ENCODE measurements at regions not wholly inside any gene's neighbourhood (a gene's known extent, or its start where the extent isn't known, plus 50 kb on each side); places are given as distances from the start of the nearest gene placed in this dataset.
A peak's percentile ranks its signal among the peaks of the same experiment; 100 is the strongest.

GRCh38 chr15:95325763-95326404 lies 1004.6 kb upstream of the NR2F2 start:
- no peak for ATAC-seq
- DNase-seq = no peak
- peaks cover 0 to 6% of the 10 kb centered on the region in 2 donors for H3K27me3 ChIP-seq
- H3K4me3 ChIP-seq = no peak overlapping the region
- H3K27ac ChIP-seq = no peak overlapping the region
- intact Hi-C loops (cut with DNase I) = no loop called here
- H3K9me3 ChIP-seq = no peaks in the 10 kb centered on the region
- WGBS, 2 donors = 47 to 56% methylated on average over 7 of the region's 7 CpGs
- TF ChIP-seq POLR2A (IDR thresholded peaks at IDR 0.05) (no peak), CTCF (IDR thresholded peaks at IDR 0.05) (no peak)
- H3K36me3 ChIP-seq (replicated peaks in 1 of 2; ENCODE audit: insufficient read depth in 1 of 2, low read depth in 2 of 2) = no peaks in the 10 kb centered on the region
- H3K4me1 ChIP-seq = no peaks in the 10 kb centered on the region

GRCh38 chr15:95326431-95327182 lies 1003.9 kb upstream of the NR2F2 start:
- TF ChIP-seq POLR2A (IDR thresholded peaks at IDR 0.05) (no peak), CTCF (IDR thresholded peaks at IDR 0.05) (no peak)
- peaks cover 0 to 6% of the 10 kb centered on the region in 2 donors for H3K27me3 ChIP-seq
- 5 to 11% methylated on average over 20 to 59 of the region's 59 CpGs for WGBS, 2 donors
- H3K9me3 ChIP-seq = no peaks in the 10 kb centered on the region
- intact Hi-C loops (cut with DNase I) = no loop called here
- ATAC-seq (no peak), DNase-seq (peak in 2 of 4 donors; percentile 6 to 11)
- H3K4me1 ChIP-seq = no peaks in the 10 kb centered on the region
- H3K4me3 ChIP-seq = no peak overlapping the region
- no peaks in the 10 kb centered on the region for H3K36me3 ChIP-seq (replicated peaks in 1 of 2; ENCODE audit: insufficient read depth in 1 of 2, low read depth in 2 of 2)
- H3K27ac ChIP-seq = peak overlapping the region in 1 of 4 donors; percentile 32

- Histone ChIP-seq H3K27ac (no peak overlapping the region), H3K27me3 (peaks cover 0 to 6% of the 10 kb centered on the region in 2 donors), H3K36me3 (replicated peaks in 1 of 2; ENCODE audit: insufficient read depth in 1 of 2, low read depth in 2 of 2) (no peaks in the 10 kb centered on the region), H3K4me1 (no peaks in the 10 kb centered on the region), H3K4me3 (no peak overlapping the region), H3K9me3 (no peaks in the 10 kb centered on the region)
- 12 to 21% methylated on average over 10 of the region's 10 CpGs for WGBS, 2 donors
- no peak for DNase-seq
- no peak for TF ChIP-seq CTCF (IDR thresholded peaks at IDR 0.05)
- TF ChIP-seq POLR2A (IDR thresholded peaks at IDR 0.05) = no peak
- ATAC-seq = no peak
- intact Hi-C loops (cut with DNase I) = no loop called here
Measured at GRCh38 chr15:95327183-95327525, 1003.3 kb upstream of the NR2F2 start.

GRCh38 chr15:95327661-95328060 lies 1002.8 kb upstream of the NR2F2 start:
- TF ChIP-seq POLR2A (IDR thresholded peaks at IDR 0.05) = no peak
- TF ChIP-seq CTCF (IDR thresholded peaks at IDR 0.05) = no peak
- H3K4me3 ChIP-seq = no peak overlapping the region

More at GRCh38 chr15:95327661-95328060, 1002.8 kb upstream of the NR2F2 start:
- Histone ChIP-seq H3K9me3 (no peaks in the 10 kb centered on the region), H3K4me1 (no peaks in the 10 kb centered on the region), H3K36me3 (replicated peaks in 1 of 2; ENCODE audit: insufficient read depth in 1 of 2, low read depth in 2 of 2) (no peaks in the 10 kb centered on the region), H3K27me3 (peaks cover 0 to 6% of the 10 kb centered on the region in 2 donors), H3K27ac (no peak overlapping the region)
- WGBS, 2 donors = 29 to 32% methylated on average over 10 of the region's 10 CpGs
- intact Hi-C loops (cut with DNase I) = no loop called here
- DNase-seq (no peak), ATAC-seq (no peak)

Measured in body of pancreas (tissue), 4 donors.